Parathyroid adenoma (tissue), 2 donors: ENCODE measurements at regions not wholly inside any gene's neighbourhood (a gene's known extent, or its start where the extent isn't known, plus 50 kb on each side); places are given as distances from the start of the nearest gene placed in this dataset.

Experiments used
- H2AFZ ChIP-seq: fragments of 300-600 bp; sonication (generic); one replicate; pipeline ENCODE4 v1.7.0; 2017; ENCODE audit warnings: antibody characterized with exemption, mild to moderate bottlenecking
- H3K27ac ChIP-seq: fragments of 300-600 bp; sonication (generic); one replicate; pipeline ENCODE4 v1.7.0; 2017
- H3K27me3 ChIP-seq: fragments of 300-600 bp; sonication (generic); one replicate; pipeline ENCODE4 v1.7.0; 2017; ENCODE audit warnings: low read length; ENCODE audit not compliant: control insufficient read depth, insufficient read depth
- H3K36me3 ChIP-seq: fragments of 300-600 bp; sonication (generic); one replicate; pipeline ENCODE4 v1.7.0; 2017; ENCODE audit warnings: low read length; ENCODE audit not compliant: control insufficient read depth, insufficient read depth
- H3K4me1 ChIP-seq: fragments of 300-600 bp; sonication (generic); one replicate; pipeline ENCODE4 v1.7.0; 2017; ENCODE audit warnings: control low read depth
- H3K4me2 ChIP-seq: fragments of 300-600 bp; sonication (generic); one replicate; pipeline ENCODE4 v1.7.0; 2017; ENCODE audit warnings: low read length
- H3K4me3 ChIP-seq: fragments of 300-600 bp; sonication (generic); one replicate; pipeline ENCODE4 v1.7.0; 2017; ENCODE audit warnings: low read depth, low read length
- H3K79me2 ChIP-seq: fragments of 300-600 bp; sonication (generic); one replicate; pipeline ENCODE4 v1.7.0; 2017; ENCODE audit warnings: control low read depth
- H3K9ac ChIP-seq: fragments of 300-600 bp; sonication (generic); one replicate; pipeline ENCODE4 v1.7.0; 2017; ENCODE audit warnings: mild to moderate bottlenecking
- H3K9me3 ChIP-seq: fragments of 300-600 bp; sonication (generic); one replicate; pipeline ENCODE4 v1.7.0; 2017; ENCODE audit warnings: low read length; ENCODE audit not compliant: control insufficient read depth
- CTCF ChIP-seq: fragments of 300-600 bp; sonication (generic); IDR thresholded peaks from one replicate; pipeline ENCODE4 v1.7.0; 2017; ENCODE audit warnings: antibody characterized with exemption, mild to moderate bottlenecking
- donor health status: primary hyperparathyroidism.

GRCh38 chr3:71854096-71854495 lies 69.1 kb upstream of the PROK2 start:
- no peaks in the 10 kb centered on the region for H3K79me2 ChIP-seq
- no peak overlapping the region for H2AFZ ChIP-seq
- H3K36me3 ChIP-seq = no peaks in the 10 kb centered on the region
- no peaks in the 10 kb centered on the region for H3K27me3 ChIP-seq
- H3K27ac ChIP-seq = no peak overlapping the region
- no peaks in the 10 kb centered on the region for H3K9me3 ChIP-seq
- no peak overlapping the region for H3K9ac ChIP-seq
- H3K4me1 ChIP-seq = no peaks in the 10 kb centered on the region
- TF ChIP-seq CTCF = no peak
- H3K4me2 ChIP-seq = no peak overlapping the region
- no peak overlapping the region for H3K4me3 ChIP-seq

- no peaks in the 10 kb centered on the region for H3K79me2 ChIP-seq
- H3K4me2 ChIP-seq = no peak overlapping the region
- H3K36me3 ChIP-seq = no peaks in the 10 kb centered on the region
- H3K9ac ChIP-seq = no peak overlapping the region
- no peak overlapping the region for H3K4me3 ChIP-seq
- H3K4me1 ChIP-seq = no peaks in the 10 kb centered on the region
- no peak for TF ChIP-seq CTCF
- H2AFZ ChIP-seq = no peak overlapping the region
- no peaks in the 10 kb centered on the region for H3K9me3 ChIP-seq
- no peaks in the 10 kb centered on the region for H3K27me3 ChIP-seq
- no peak overlapping the region for H3K27ac ChIP-seq
These were observed 66.9 kb upstream of the PROK2 start for GRCh38 chr3:71851878-71852277.

GRCh38 chr3:71850654-71851053 lies 65.7 kb upstream of the PROK2 start:
- no peak overlapping the region for H2AFZ ChIP-seq
- H3K4me2 ChIP-seq = no peak overlapping the region
- no peak overlapping the region for H3K27ac ChIP-seq
- H3K4me3 ChIP-seq = no peak overlapping the region
- no peaks in the 10 kb centered on the region for H3K36me3 ChIP-seq
- H3K79me2 ChIP-seq = no peaks in the 10 kb centered on the region
- no peaks in the 10 kb centered on the region for H3K27me3 ChIP-seq
- no peaks in the 10 kb centered on the region for H3K4me1 ChIP-seq
- no peaks in the 10 kb centered on the region for H3K9me3 ChIP-seq
- no peak for TF ChIP-seq CTCF
- no peak overlapping the region for H3K9ac ChIP-seq

- Histone ChIP-seq H3K9ac (no peak overlapping the region), H3K36me3 (no peaks in the 10 kb centered on the region), H3K27me3 (no peaks in the 10 kb centered on the region), H3K4me3 (no peak overlapping the region), H3K27ac (no peak overlapping the region), H3K4me1 (no peaks in the 10 kb centered on the region), H3K9me3 (no peaks in the 10 kb centered on the region), H2AFZ (no peak overlapping the region), H3K4me2 (no peak overlapping the region), H3K79me2 (no peaks in the 10 kb centered on the region)
- TF ChIP-seq CTCF = no peak
These were observed 64.7 kb upstream of the PROK2 start for GRCh38 chr3:71849681-71850080.

GRCh38 chr3:71847794-71848193 lies 62.8 kb upstream of the PROK2 start:
- Histone ChIP-seq H3K4me1 (no peaks in the 10 kb centered on the region), H3K27me3 (no peaks in the 10 kb centered on the region), H3K4me2 (no peak overlapping the region), H3K9me3 (no peaks in the 10 kb centered on the region), H3K27ac (no peak overlapping the region), H3K4me3 (no peak overlapping the region), H2AFZ (no peak overlapping the region), H3K79me2 (no peaks in the 10 kb centered on the region), H3K9ac (no peak overlapping the region), H3K36me3 (no peaks in the 10 kb centered on the region)
- TF ChIP-seq CTCF = no peak
